Right lobe of liver (tissue), 6 donors: ENCODE measurements at regions not wholly inside any gene's neighbourhood (a gene's known extent, or its start where the extent isn't known, plus 50 kb on each side); places are given as distances from the start of the nearest gene placed in this dataset.
"Not testable (repeated sequence)": the region's sequence is repeated elsewhere in the genome, so short reads cannot be mapped to it uniquely, and the experiment has no call there.

Source experiments
- ATAC-seq, 4 donors: fragments of 200-7000 bp; cut with Tn5 transposase; one replicate each; pipeline ENCODE4 v1.9.1; 2020; ENCODE audit warnings: mild to moderate bottlenecking in 4 of 4, moderate library complexity in 4 of 4
- DNase-seq, 3 donors: peaks; one replicate each; pipeline ENCODE4 v3.0.0-alpha.2; 2020
- H3K27ac ChIP-seq, 3 donors: fragments of 200-600 bp; one replicate each; pipeline ENCODE4 v1.8.0; 2022
- H3K27me3 ChIP-seq, 2 donors: fragments of 200-600 bp; one replicate each; pipeline ENCODE4 v1.8.0; 2022
- H3K36me3 ChIP-seq, 4 donors: fragments of 200-600 bp; sonication (generic) in 1 of 4; one replicate each; pipeline versions ENCODE4 v1.5.1 to v1.8.0; 2017 to 2022; ENCODE audit warnings: control low read depth in 1 of 4
- H3K4me1 ChIP-seq, 4 donors: fragments of 200-600 bp; sonication (generic) in 1 of 4; one replicate each; pipeline versions ENCODE4 v1.5.1 to v1.8.0; 2017 to 2022; ENCODE audit warnings: control low read depth in 1 of 4
- H3K4me3 ChIP-seq, 3 donors: fragments of 200-600 bp; one replicate each; pipeline ENCODE4 v1.8.0; 2022
- H3K9me3 ChIP-seq, 4 donors: fragments of 200-600 bp; sonication (generic) in 1 of 4; one replicate each; pipeline versions ENCODE4 v1.5.1 to v1.8.0; 2017 to 2022; ENCODE audit warnings: control low read depth in 1 of 4
- POLR2A ChIP-seq: fragments of 450-650 bp; IDR thresholded peaks from one replicate; pipeline ENCODE4 v1.6.1; 2017; ENCODE audit warnings: antibody characterized with exemption, mild to moderate bottlenecking
- whole genome bisulfite sequencing: methylation state at CpG from one replicate; pipeline ENCODE4 v1.1.6; 2018; ENCODE audit warnings: low coverage, low lambda C conversion rate; ENCODE audit not compliant: insufficient coverage; ENCODE audit errors: missing lambda C conversion rate; 5-methylcytosine and 5-hydroxymethylcytosine counted together
- intact Hi-C, 2 donors: fragments of 100-400 bp; cut with DNase I; formaldehyde crosslinking; loops; one replicate each; pipeline versions ENCODE4 v1.11.2 to v1.14.1; 2022
- TF ChIP-seq, protein P1 (sequence below), 4 donors: fragments of 200-600 bp in 3 of 4; fragments of 450-650 bp in 1 of 4; IDR thresholded peaks; one replicate each; pipeline versions ENCODE4 v1.5.1 to v1.8.0; 2016 to 2022; ENCODE audit warnings: antibody characterized with exemption in 4 of 4, mild to moderate bottlenecking in 2 of 4
- donor health status: DM: no; HTN: yes; CAD: no.
- donor health status: DM: no; HTN: no; CAD: no.
- donor health status: DM: no; HTN: no; CAD: no.
- donor health status: DM: no; HTN: yes; CAD: no.
- donor health status: DM: no; HTN: yes; CAD: no.

DNA sequence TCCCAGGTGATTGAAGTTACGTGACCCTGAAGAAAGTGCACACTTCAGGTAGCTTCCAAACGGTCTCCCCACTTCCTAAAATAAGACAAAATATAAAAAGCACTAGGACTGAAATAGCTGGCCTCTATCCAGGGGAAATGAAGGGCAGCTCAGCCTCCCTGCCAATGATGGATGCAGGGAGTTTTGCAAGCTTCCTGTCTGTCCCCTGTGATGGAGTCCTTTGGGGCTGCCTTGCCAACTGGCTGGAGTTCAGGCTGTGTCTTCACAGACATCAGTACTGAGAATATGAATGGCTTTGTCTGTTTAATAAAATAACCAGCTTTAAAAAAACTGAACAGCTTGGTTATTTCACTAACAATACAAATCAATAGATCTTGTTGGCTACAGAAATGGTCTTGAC is 101.4 kb upstream of the GPR12 start:
- DNase-seq = no peak
- TF ChIP-seq, protein P1, sequence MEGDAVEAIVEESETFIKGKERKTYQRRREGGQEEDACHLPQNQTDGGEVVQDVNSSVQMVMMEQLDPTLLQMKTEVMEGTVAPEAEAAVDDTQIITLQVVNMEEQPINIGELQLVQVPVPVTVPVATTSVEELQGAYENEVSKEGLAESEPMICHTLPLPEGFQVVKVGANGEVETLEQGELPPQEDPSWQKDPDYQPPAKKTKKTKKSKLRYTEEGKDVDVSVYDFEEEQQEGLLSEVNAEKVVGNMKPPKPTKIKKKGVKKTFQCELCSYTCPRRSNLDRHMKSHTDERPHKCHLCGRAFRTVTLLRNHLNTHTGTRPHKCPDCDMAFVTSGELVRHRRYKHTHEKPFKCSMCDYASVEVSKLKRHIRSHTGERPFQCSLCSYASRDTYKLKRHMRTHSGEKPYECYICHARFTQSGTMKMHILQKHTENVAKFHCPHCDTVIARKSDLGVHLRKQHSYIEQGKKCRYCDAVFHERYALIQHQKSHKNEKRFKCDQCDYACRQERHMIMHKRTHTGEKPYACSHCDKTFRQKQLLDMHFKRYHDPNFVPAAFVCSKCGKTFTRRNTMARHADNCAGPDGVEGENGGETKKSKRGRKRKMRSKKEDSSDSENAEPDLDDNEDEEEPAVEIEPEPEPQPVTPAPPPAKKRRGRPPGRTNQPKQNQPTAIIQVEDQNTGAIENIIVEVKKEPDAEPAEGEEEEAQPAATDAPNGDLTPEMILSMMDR (IDR thresholded peaks at IDR 0.05) = no peak
- no peak for TF ChIP-seq POLR2A
- no peaks in the 10 kb centered on the region for H3K36me3 ChIP-seq
- no peaks in the 10 kb centered on the region for H3K9me3 ChIP-seq
- 25% methylated on average over 2 of the region's 2 CpGs for WGBS
- ATAC-seq = no peak
- intact Hi-C loops = no loop called here
- H3K4me3 ChIP-seq = no peak overlapping the region
- H3K27ac ChIP-seq = no peak overlapping the region
- no peaks in the 10 kb centered on the region for H3K4me1 ChIP-seq
- no peaks in the 10 kb centered on the region for H3K27me3 ChIP-seq

DNA sequence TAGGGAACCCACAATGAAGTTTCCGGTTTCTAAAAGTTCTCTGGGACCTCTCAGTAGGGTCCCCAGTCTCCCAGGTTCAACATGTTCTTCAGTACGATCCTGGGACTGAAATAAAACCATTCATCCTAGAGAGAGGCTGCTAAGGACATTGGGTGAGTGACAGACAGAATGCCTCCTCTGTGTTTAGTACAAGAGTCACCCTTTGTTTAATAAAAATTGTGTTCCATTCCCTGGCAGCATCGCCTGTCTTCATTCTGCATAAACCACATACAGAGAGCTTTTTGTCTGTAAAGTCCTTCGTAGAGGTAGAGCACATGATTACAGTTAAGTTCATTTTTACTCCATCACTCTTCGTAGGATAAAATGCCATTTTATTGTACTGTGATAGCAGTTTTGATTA is 95.3 kb upstream of the GPR12 start:
- no peak for DNase-seq
- Histone ChIP-seq H3K27me3 (no peaks in the 10 kb centered on the region), H3K27ac (no peak overlapping the region), H3K4me1 (no peaks in the 10 kb centered on the region), H3K9me3 (no peaks in the 10 kb centered on the region), H3K4me3 (no peak overlapping the region), H3K36me3 (no peaks in the 10 kb centered on the region)
- TF ChIP-seq POLR2A = no peak
- TF ChIP-seq, protein P1 (IDR thresholded peaks at IDR 0.05) = no peak
- no peak for ATAC-seq
- intact Hi-C loops = no loop called here
- 38% methylated on average over 5 of the region's 5 CpGs for WGBS

DNA sequence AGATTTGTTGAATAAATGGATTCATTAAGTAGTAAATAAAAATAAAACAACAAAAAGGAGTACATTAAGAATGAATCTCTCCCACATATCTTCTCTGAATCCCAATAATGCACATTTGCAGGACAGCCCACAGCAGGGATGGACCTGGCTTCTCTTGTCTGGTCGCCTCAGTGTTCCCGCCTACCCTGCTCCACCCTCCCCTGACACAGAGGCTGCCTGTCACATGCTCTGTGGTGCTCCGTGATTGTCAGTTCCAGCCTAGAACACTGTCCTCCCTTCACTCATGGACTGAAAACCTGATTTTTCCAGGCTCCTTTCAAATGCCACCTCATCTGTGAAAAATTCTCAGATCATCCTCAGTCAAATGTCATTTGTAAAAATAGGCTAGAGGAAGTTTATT is 94.5 kb upstream of the GPR12 start:
- no peak overlapping the region for H3K4me3 ChIP-seq
- H3K27ac ChIP-seq = no peak overlapping the region
- no peaks in the 10 kb centered on the region for H3K27me3 ChIP-seq
- no peaks in the 10 kb centered on the region for H3K4me1 ChIP-seq
- DNase-seq (no peak), ATAC-seq (no peak)
- no peaks in the 10 kb centered on the region for H3K36me3 ChIP-seq
- WGBS = 61% methylated on average over 3 of the region's 3 CpGs
- intact Hi-C loops = no loop called here
- TF ChIP-seq, protein P1 (IDR thresholded peaks at IDR 0.05) = no peak
- TF ChIP-seq POLR2A = no peak
- H3K9me3 ChIP-seq = no peaks in the 10 kb centered on the region

DNA sequence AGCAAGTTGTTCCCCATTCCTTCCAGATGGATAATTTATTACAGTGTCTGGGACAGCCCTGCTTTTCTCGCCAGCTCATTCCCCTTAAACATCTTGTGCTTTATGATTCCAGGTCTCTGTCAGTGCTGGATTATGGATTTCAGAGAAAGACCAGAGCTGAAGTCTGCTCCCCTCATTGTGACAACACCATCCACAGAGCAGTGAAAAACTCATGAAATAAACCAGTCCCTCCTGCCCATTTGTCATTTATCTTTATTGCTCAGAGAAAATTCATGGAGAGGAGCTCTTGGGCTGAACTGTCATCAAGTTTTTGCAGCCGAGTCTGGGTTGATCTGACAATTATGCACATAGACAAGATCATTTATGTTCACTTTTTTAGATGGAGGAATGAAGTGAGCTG is 92.7 kb upstream of the GPR12 start:
- Histone ChIP-seq H3K9me3 (no peaks in the 10 kb centered on the region), H3K4me1 (no peaks in the 10 kb centered on the region), H3K27me3 (no peaks in the 10 kb centered on the region), H3K36me3 (no peaks in the 10 kb centered on the region), H3K4me3 (no peak overlapping the region), H3K27ac (no peak overlapping the region)
- intact Hi-C loops = no loop called here
- 20% methylated on average over 2 of the region's 2 CpGs for WGBS
- no peak for ATAC-seq
- no peak for TF ChIP-seq POLR2A
- TF ChIP-seq, protein P1 (IDR thresholded peaks at IDR 0.05) = no peak
- no peak for DNase-seq

DNA sequence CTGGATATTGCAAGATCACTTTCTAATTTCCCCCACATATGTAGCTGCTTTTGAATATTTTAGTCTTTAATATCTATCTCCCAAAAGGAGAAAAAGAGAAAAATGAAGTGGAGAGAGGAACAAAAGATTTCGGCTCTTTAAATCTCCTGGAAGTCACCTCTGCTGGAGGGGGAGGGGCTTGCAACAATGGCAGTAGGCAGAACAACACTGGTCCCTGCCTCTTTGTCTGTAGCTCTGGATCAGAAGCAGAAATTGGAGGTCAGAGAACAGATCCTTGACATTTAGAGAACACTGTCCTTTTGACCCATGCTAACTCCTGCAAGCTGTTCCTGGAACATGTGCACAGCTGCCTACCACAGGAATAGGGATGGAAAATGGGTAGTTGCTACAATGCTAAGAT is 86.7 kb upstream of the GPR12 start:
- Histone ChIP-seq H3K27ac (no peak overlapping the region), H3K4me1 (no peaks in the 10 kb centered on the region), H3K4me3 (no peak overlapping the region), H3K27me3 (no peaks in the 10 kb centered on the region), H3K36me3 (no peaks in the 10 kb centered on the region), H3K9me3 (no peaks in the 10 kb centered on the region)
- DNase-seq = no peak
- intact Hi-C loops = no loop called here
- no peak for TF ChIP-seq POLR2A
- 47% methylated on average over 1 of the region's 1 CpG for WGBS
- no peak for ATAC-seq

DNA sequence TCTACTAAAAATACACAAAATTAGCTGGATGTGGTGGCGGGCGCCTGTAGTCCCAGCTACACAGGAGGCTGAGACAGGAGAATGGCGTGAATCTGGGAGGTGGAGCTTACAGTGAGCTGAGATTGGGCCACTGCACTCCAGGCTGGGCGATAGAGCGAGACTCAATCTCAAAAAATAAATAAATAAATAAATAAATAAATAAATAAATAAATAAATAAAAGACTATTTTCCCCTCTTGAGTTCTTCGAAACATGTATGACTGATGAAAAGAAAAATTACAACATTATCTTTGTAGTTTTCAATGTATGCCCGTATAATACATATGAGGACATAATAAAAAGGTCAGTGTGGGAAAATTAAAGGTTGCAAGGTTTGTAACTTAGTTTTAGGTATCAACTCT is 84.5 kb upstream of the GPR12 start:
- H3K4me1 ChIP-seq, DNase-seq, H3K9me3 ChIP-seq, H3K4me3 ChIP-seq, H3K27ac ChIP-seq, intact Hi-C loops, H3K27me3 ChIP-seq, H3K36me3 ChIP-seq, ATAC-seq: not testable (repeated sequence)
- WGBS = 72% methylated on average over 7 of the region's 7 CpGs
